NCI-H2227 (cell line): ENCODE measurements at regions not wholly inside any gene's neighbourhood (a gene's known extent, or its start where the extent isn't known, plus 50 kb on each side); places are given as distances from the start of the nearest gene placed in this dataset.

Source experiments
- DNase-seq: peaks from one replicate; lab custom pipeline; 2025; ENCODE audit not compliant: unreplicated experiment; lab: John Stamatoyannopoulos, UW

DNA sequence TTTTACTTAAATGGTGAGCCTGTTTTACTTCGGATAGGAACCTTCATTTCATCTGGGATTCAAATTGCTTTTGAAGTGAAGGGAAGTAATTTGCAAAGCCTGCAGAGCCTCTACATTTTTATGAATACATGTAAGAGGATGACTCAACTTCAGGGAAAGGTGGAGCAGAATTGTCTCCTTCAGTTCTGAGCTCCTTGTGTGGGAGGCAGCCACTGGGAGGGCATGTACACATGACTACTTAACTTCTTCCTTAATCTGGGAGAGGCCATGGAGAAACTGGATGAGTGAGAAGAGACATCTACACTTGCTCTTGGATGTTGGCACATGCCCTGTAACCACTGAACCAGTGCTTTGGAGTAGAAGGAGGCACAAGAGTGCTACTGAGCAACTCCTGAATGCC lies 145.1 kb upstream of the NRSN1 start:
- DNase-seq, result no peak

GRCh38 chr6:23981923-23982322 lies 144.1 kb upstream of the NRSN1 start:
- no peak for DNase-seq

GRCh38 chr6:23983735-23984134 lies 142.3 kb upstream of the NRSN1 start:
- peak; percentile 38 for DNase-seq

DNA sequence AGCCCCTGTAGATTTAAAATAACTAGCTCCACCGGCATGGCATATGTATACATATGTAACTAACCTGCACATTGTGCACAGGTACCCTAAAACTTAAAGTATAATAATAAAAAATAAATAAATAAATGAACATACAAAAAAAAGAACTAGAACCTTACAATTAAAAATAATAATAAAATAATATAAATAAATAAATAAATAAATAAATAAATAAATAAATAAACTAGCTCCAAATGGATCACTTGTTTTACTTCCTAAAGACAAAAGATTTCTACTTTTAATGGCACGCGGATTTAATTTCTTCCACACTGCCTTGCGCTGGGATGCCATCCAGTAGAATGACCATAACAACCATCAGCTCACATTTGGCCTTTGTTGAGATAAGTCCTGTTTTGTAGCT lies 141.0 kb upstream of the NRSN1 start:
- no peak for DNase-seq

DNA sequence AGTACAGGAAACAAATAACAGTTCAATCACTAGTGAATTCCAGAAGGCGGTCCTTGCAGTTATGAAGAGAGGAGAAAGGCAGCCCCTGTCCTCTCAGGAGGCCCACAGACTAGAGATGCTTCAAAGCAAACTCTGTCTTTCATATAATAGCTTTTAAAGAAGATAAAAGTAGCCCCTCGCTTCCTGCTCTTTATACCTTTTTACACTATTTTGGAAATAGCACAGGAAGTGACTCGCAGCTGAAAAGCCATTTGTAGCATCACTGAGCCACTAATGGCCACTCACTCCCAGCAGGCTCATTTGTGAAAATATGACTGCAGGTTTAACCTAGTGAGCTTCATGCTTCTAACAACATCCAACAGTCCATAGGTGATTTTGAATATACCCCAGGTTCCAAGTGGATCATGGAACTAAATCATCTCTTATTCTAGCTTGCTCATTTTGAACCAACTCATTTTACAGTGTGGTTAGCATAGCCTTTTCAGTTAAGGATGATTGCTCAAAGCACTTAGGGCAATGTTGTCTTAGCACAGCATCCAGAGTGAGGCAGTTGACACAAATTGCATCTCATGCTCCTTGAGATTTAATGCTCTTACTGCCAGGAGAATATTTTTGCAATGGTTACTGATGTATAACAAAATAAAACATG lies 136.0 kb upstream of the NRSN1 start:
- DNase-seq, result peak; percentile 25

DNA sequence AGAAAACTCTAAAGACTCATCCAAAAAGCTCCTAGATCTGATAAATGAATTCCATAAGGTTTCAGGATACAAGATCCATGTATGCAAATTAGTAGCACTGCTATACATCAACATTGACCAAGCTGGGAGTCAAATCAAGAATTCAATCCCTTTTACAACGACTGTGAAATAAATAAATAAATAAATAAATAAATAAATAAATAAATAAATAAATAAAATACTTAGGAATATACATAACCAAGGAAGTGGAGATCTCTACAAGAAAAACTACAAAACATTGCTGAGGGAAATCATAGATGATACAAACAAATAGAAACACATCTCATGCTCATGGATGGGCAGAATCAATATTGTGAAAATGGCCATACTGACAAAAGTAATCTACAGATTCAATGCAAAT lies 132.0 kb upstream of the NRSN1 start:
- no peak for DNase-seq

DNA sequence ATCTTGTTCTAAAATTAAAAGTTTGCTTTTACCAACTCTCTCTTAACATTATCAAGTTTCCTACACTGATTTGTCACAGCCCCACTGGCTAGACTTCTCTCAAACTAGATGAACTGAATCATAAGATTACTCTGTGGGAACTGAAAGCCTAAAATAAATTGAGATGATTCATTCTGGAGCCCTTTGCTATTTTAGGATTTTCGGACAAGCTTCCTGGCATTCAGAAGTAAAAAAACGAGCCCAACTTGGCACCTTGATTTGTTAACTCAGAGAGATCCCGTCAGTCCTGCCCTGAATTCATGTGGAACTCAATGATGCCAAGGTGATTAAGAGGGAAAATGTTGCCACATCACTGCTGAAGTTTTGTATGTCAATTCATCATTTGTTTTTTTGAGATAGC lies 122.0 kb upstream of the NRSN1 start:
- no peak for DNase-seq

GRCh38 chr6:24004659-24005058 lies 121.4 kb upstream of the NRSN1 start:
- no peak for DNase-seq

DNA sequence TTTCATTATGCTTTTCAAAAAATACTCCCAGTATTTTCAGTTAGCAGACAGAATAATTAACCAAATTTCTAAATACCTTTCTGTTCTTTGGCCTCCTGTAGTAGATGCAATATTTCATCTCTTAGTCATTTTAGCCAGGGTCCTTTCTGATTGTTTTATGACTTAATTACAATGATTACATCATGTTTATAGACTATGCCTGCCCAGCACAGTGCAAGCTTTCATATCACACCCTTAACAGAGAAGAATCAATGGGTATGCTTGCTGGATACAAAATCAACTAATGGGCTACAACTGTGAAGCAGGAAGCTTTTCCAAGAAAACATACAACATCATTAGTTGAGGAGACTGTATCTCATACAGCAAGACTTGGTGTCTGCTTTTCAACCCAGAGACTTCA lies 119.8 kb upstream of the NRSN1 start:
- no peak for DNase-seq

DNA sequence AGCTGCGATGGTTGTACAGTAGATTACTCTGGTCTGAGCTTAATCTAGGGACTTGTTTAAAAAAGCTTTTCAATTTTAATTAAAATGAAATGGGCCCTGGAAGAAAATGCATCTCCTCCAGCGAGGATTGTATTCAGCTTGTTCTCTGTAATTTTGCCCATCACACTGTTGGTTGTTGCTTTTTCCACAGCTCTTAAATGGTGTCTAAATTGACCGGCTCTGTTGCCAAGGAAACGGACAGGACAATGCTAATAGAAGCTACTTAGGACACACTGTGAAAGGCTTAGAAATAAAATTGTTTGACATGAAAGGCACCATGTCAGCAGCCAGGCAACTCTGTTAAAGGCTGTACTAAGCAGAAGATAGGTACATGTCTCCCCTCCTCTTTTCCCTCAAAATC lies 116.7 kb upstream of the NRSN1 start:
- peak; percentile 95 for DNase-seq

GRCh38 chr6:24010133-24010532 lies 115.9 kb upstream of the NRSN1 start:
- peak; percentile 93 for DNase-seq

GRCh38 chr6:24016286-24016685 lies 109.7 kb upstream of the NRSN1 start:
- no peak for DNase-seq

DNA sequence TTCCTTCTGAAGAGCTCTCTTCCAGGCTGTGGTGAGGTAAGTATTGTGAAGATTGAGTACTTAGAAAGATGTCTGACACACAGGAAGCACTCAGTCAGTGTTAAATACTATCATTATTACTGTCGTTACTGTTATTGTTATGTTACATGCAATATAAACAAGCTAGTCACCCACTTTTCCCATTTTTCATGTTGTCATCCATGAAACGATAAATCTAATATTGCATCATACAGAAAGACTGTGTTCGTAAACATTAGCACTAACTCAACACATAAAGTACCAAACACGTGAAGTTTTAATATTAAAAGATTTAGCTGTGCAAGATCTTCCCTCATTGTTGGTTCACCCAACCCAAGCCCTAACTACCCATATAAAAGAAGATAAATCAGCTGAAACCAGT lies 109.2 kb upstream of the NRSN1 start:
- DNase-seq, result peak; percentile 35

GRCh38 chr6:24019393-24019792 lies 106.6 kb upstream of the NRSN1 start:
- DNase-seq, result peak; percentile 72

DNA sequence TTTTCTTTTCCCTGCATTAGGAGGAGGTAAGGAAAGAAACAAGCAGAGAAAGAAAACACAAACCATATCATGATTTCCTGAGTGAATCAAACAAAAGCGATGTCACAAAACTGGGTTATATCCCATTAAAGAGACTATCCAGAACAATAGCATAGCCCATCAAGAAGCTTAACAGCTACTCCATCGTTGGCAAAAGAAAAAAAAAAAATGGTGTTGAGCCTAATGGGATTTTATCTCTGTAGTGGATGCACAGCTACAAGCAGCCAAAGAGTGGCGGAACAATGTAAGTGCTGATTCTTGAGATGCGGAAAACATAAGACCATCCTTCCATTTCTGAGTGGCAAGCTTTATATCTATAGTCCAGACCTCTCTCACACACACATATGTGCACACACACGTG lies 106.2 kb upstream of the NRSN1 start:
- DNase-seq, result peak; percentile 74

DNA sequence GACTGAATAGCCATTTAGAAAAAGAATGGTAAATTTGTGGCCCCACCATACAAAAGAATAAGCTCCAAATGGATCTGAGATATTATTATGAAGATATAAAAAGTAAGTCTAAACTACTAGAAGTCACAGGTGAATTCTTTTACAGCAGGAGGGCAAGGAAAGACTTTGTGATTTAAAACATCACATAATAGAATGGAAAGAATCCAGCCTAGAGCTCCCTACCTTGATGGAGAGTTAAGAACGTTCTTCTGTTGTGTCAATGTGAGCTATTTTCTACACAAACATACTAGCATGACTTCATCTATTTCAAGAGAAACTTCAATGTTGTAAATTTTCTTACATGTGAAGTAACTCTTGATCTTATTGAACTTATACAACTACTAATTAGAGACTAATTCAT lies 100.0 kb upstream of the NRSN1 start:
- DNase-seq, result no peak

GRCh38 chr6:24031496-24031895 lies 94.5 kb upstream of the NRSN1 start:
- no peak for DNase-seq

GRCh38 chr6:24032896-24033688 lies 92.9 kb upstream of the NRSN1 start:
- DNase-seq, result no peak

DNA sequence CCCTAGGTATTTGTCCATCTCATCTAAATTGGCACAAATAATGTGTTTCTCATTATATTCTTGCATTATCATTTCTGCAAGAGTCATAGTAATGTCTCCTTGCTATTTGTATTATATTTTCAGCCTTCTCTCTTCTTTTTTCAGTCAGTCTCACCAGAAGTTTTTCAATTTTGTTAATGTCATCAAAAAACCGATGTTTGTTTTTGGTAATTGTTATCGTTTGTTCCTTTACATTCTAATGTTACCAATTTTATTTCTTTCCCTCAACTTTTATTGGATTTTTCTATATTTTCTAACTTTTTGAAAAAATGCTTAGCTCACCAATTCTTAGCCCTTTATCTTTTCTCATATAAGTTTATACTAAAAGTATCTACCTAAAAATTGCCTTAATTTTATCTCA lies 82.2 kb upstream of the NRSN1 start:
- DNase-seq, result no peak

GRCh38 chr6:24051942-24052589 lies 73.9 kb upstream of the NRSN1 start:
- no peak for DNase-seq

GRCh38 chr6:24052590-24052961 lies 73.4 kb upstream of the NRSN1 start:
- DNase-seq, result no peak

DNA sequence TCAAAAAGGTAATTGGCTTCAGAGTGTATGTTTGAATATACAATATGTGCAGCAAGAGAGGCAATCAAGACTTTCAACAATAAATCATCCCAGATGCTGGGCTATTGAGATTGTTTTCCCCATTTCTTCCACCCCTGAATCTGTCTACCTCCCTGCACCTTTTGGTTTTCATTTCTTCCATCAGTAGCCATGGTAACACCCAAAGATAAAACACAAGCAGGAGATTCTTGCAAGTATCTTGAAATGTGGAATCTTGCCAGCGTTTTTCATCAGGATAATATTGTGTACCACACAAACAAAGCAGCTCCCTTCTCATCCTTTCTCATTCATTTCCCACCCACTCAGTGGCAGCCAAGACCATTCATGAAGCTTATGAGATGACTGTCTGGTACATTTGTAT lies 73.0 kb upstream of the NRSN1 start:
- peak; percentile 21 for DNase-seq
